ENCODE measurements at regions not wholly inside any gene's neighbourhood (a gene's known extent, or its start where the extent isn't known, plus 50 kb on each side); places are given as distances from the start of the nearest gene placed in this dataset.
"Not testable (repeated sequence)": the region's sequence is repeated elsewhere in the genome, so short reads cannot be mapped to it uniquely, and the experiment has no call there.

DNA sequence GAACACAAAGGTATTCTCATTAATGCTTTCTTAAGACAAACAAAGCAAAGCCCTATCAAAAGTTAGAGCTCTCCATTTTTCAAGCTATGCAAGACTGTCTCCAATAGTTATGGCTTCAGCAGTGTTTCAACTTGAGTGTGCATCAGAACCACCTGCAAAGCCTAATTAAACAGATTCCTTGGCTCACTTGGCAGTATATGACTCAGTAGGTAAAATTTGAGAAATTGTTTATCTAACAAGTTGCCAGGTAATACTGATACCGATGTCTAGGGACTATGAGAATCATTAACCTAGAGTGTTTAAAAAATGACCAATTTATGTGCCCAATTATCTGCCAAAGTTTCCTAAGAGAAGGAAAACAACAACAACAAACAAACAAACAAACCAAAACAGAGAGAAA lies 60.3 kb upstream of the PARP8 start:
- H2AFZ ChIP-seq, result 0 out of 2 replicates have a peak overlapping the region, but pooled peaks have one; percentile 7

DNA sequence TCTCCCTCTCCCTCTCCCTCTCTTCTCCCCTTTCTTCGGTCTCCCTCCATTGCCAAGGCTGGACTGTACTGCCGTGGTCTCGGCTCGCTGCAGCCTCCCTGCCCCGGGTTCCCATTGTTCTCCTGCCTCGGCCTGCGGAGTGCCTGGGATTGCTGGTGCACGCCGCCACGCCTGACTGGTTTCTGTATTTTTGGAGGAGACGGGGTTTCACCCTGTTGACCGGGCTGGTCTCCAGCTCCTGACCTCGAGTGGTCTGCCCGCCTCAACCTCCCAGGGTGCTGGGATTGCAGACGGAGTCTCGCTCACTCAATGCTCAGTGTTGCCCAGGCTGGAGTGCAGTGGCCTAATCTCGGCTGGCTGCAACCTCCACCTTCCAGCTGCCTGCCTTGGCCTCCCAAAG lies 59.0 kb upstream of the PARP8 start:
- not testable (repeated sequence) for H3K4me2 ChIP-seq

More for the DNA sequence above, 60.3 kb upstream of the PARP8 start:
- ATAC-seq, result no peak
- H3K4me3 ChIP-seq, result no peak overlapping the region
- Mint-ChIP-seq H3K4me3 (no peak overlapping the region), H3K36me3 (ENCODE audit: low read depth) (peaks cover 31% of the 10 kb centered on the region), H3K27ac (no peak overlapping the region), H3K4me1 (peaks cover 3% of the 10 kb centered on the region; the same call in 1 of the 3 replicates), H3K27me3 (ENCODE audit: insufficient read depth, low read depth, poor library complexity) (peaks cover 1% of the 10 kb centered on the region), H3K9me3 (peaks cover 45% of the 10 kb centered on the region)
- H3K27ac ChIP-seq (ENCODE audit: low read depth), result no peak overlapping the region
- H3K4me1 ChIP-seq (ENCODE audit: insufficient read depth), result no peaks in the 10 kb centered on the region
- TF ChIP-seq ZNF114 (CRISPR knock-in tag; IDR thresholded peaks at IDR 0.05) (no peak), POLR2AphosphoS5 (IDR thresholded peaks at IDR 0.05; ENCODE audit: low read depth) (no peak), EZH2phosphoT487 (IDR thresholded peaks at IDR 0.05; ENCODE audit: unreplicated experiment) (no peak), ZNF331 (CRISPR knock-in tag; IDR thresholded peaks at IDR 0.05; ENCODE audit: low read depth) (no peak), CREB1 (CRISPR knock-in tag; IDR thresholded peaks at IDR 0.05; ENCODE audit: low read depth) (no peak), NANOG (IDR thresholded peaks at IDR 0.05; ENCODE audit: borderline replicate concordance) (no peak), STAT1 (IDR thresholded peaks at IDR 0.05; ENCODE audit: unreplicated experiment) (no peak)
- TF ChIP-seq, protein P1, sequence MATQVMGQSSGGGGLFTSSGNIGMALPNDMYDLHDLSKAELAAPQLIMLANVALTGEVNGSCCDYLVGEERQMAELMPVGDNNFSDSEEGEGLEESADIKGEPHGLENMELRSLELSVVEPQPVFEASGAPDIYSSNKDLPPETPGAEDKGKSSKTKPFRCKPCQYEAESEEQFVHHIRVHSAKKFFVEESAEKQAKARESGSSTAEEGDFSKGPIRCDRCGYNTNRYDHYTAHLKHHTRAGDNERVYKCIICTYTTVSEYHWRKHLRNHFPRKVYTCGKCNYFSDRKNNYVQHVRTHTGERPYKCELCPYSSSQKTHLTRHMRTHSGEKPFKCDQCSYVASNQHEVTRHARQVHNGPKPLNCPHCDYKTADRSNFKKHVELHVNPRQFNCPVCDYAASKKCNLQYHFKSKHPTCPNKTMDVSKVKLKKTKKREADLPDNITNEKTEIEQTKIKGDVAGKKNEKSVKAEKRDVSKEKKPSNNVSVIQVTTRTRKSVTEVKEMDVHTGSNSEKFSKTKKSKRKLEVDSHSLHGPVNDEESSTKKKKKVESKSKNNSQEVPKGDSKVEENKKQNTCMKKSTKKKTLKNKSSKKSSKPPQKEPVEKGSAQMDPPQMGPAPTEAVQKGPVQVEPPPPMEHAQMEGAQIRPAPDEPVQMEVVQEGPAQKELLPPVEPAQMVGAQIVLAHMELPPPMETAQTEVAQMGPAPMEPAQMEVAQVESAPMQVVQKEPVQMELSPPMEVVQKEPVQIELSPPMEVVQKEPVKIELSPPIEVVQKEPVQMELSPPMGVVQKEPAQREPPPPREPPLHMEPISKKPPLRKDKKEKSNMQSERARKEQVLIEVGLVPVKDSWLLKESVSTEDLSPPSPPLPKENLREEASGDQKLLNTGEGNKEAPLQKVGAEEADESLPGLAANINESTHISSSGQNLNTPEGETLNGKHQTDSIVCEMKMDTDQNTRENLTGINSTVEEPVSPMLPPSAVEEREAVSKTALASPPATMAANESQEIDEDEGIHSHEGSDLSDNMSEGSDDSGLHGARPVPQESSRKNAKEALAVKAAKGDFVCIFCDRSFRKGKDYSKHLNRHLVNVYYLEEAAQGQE (IDR thresholded peaks at IDR 0.05; ENCODE audit: unreplicated experiment), result no peak
- TF ChIP-seq, protein P2, sequence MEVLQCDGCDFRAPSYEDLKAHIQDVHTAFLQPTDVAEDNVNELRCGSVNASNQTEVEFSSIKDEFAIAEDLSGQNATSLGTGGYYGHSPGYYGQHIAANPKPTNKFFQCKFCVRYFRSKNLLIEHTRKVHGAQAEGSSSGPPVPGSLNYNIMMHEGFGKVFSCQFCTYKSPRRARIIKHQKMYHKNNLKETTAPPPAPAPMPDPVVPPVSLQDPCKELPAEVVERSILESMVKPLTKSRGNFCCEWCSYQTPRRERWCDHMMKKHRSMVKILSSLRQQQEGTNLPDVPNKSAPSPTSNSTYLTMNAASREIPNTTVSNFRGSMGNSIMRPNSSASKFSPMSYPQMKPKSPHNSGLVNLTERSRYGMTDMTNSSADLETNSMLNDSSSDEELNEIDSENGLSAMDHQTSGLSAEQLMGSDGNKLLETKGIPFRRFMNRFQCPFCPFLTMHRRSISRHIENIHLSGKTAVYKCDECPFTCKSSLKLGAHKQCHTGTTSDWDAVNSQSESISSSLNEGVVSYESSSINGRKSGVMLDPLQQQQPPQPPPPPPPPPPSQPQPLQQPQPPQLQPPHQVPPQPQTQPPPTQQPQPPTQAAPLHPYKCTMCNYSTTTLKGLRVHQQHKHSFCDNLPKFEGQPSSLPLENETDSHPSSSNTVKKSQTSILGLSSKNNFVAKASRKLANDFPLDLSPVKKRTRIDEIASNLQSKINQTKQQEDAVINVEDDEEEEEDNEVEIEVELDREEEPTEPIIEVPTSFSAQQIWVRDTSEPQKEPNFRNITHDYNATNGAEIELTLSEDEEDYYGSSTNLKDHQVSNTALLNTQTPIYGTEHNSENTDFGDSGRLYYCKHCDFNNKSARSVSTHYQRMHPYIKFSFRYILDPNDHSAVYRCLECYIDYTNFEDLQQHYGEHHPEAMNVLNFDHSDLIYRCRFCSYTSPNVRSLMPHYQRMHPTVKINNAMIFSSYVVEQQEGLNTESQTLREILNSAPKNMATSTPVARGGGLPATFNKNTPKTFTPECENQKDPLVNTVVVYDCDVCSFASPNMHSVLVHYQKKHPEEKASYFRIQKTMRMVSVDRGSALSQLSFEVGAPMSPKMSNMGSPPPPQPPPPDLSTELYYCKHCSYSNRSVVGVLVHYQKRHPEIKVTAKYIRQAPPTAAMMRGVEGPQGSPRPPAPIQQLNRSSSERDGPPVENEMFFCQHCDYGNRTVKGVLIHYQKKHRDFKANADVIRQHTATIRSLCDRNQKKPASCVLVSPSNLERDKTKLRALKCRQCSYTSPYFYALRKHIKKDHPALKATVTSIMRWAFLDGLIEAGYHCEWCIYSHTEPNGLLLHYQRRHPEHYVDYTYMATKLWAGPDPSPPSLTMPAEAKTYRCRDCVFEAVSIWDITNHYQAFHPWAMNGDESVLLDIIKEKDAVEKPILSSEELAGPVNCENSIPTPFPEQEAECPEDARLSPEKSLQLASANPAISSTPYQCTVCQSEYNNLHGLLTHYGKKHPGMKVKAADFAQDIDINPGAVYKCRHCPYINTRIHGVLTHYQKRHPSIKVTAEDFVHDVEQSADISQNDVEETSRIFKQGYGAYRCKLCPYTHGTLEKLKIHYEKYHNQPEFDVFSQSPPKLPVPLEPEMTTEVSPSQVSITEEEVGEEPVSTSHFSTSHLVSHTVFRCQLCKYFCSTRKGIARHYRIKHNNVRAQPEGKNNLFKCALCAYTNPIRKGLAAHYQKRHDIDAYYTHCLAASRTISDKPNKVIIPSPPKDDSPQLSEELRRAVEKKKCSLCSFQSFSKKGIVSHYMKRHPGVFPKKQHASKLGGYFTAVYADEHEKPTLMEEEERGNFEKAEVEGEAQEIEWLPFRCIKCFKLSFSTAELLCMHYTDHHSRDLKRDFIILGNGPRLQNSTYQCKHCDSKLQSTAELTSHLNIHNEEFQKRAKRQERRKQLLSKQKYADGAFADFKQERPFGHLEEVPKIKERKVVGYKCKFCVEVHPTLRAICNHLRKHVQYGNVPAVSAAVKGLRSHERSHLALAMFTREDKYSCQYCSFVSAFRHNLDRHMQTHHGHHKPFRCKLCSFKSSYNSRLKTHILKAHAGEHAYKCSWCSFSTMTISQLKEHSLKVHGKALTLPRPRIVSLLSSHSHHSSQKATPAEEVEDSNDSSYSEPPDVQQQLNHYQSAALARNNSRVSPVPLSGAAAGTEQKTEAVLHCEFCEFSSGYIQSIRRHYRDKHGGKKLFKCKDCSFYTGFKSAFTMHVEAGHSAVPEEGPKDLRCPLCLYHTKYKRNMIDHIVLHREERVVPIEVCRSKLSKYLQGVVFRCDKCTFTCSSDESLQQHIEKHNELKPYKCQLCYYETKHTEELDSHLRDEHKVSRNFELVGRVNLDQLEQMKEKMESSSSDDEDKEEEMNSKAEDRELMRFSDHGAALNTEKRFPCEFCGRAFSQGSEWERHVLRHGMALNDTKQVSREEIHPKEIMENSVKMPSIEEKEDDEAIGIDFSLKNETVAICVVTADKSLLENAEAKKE (CRISPR knock-in tag; IDR thresholded peaks at IDR 0.05), result no peak
- no peak overlapping the region for H3K4me2 ChIP-seq
- H3K27me3 ChIP-seq (ENCODE audit: insufficient read depth), result no peaks in the 10 kb centered on the region
- no peaks in the 10 kb centered on the region for H3F3A ChIP-seq (replicated peaks; ENCODE audit: low read depth)
- no peak for DNase-seq (ENCODE audit: low spot score)
- H3K79me2 ChIP-seq (replicated peaks; ENCODE audit: insufficient read depth), result no peaks in the 10 kb centered on the region
- H3K9me2 ChIP-seq (ENCODE audit: insufficient read depth), result no peaks in the 10 kb centered on the region
- H4K20me1 ChIP-seq (replicated peaks; ENCODE audit: insufficient read depth), result no peaks in the 10 kb centered on the region
- no peaks in the 10 kb centered on the region for H3K36me3 ChIP-seq (ENCODE audit: insufficient read depth)

More for the DNA sequence above, 59.0 kb upstream of the PARP8 start:
- H3K36me3 ChIP-seq (ENCODE audit: insufficient read depth); H4K20me1 ChIP-seq (replicated peaks; ENCODE audit: insufficient read depth); ATAC-seq; H3K27ac Mint-ChIP-seq; H3K79me2 ChIP-seq (replicated peaks; ENCODE audit: insufficient read depth); DNase-seq (ENCODE audit: low spot score); H3K27ac ChIP-seq (ENCODE audit: low read depth); H3K4me1 ChIP-seq (ENCODE audit: insufficient read depth); H3K4me3 ChIP-seq; H3K9me2 ChIP-seq (ENCODE audit: insufficient read depth); H3K4me1 Mint-ChIP-seq; H3K27me3 ChIP-seq (ENCODE audit: insufficient read depth); H3K27me3 Mint-ChIP-seq (ENCODE audit: insufficient read depth, low read depth, poor library complexity); H3F3A ChIP-seq (replicated peaks; ENCODE audit: low read depth); H3K4me3 Mint-ChIP-seq; H2AFZ ChIP-seq: not testable (repeated sequence)
- Mint-ChIP-seq H3K9me3 (peaks cover 34% of the 10 kb centered on the region), H3K36me3 (ENCODE audit: low read depth) (peaks cover 25% of the 10 kb centered on the region)
